Panc1 (cell line): ENCODE measurements at regions not wholly inside any gene's neighbourhood (a gene's known extent, or its start where the extent isn't known, plus 50 kb on each side); places are given as distances from the start of the nearest gene placed in this dataset.

ENCODE experiments used
- ATAC-seq: fragments of 200-7000 bp; cut with Tn5 transposase; 2 replicates; pipeline ENCODE4 v1.9.1; 2020; ENCODE audit warnings: mild to moderate bottlenecking, moderate library complexity
- BruUV-seq: library from RNA; stranded (reverse); fragments of 400-500 nt; replicated peaks from 2 replicates; lab custom pipeline; 2021; lab: Mats Ljungman, UMichigan
- CTCF ChIA-PET: fragments of 300-600 bp; sonication (Branson Sonifier 250); formaldehyde crosslinking; loops from one replicate; lab custom pipeline; 2022; ENCODE audit warnings: antibody characterized with exemption; lab: Charles Lee
- POLR2A ChIA-PET: fragments of 300-600 bp; sonication (Branson Sonifier 250); formaldehyde crosslinking; loops from one replicate; lab custom pipeline; 2022; ENCODE audit warnings: antibody characterized with exemption; lab: Charles Lee
- DNase-seq: peaks from one replicate; pipeline ENCODE4 v3.0.0-alpha.2; 2010; ENCODE audit warnings: low read depth, low spot score
- H3K27ac ChIP-seq: 2 replicates; pipeline ENCODE4 v1.5.1; 2011; ENCODE audit warnings: mild to moderate bottlenecking, low read length, inconsistent platforms
- H3K27me3 ChIP-seq: fragments of 200-500 bp; sonication (Bioruptor generic); 2 replicates; pipeline ENCODE4 v1.6.0; 2014; ENCODE audit warnings: low read length, inconsistent platforms; ENCODE audit not compliant: control insufficient read depth, insufficient read depth
- H3K36me3 ChIP-seq: fragments of 200-500 bp; sonication (Bioruptor generic); 2 replicates; pipeline ENCODE4 v1.5.1; 2014; ENCODE audit warnings: inconsistent platforms, mild to moderate bottlenecking, low read length, moderate library complexity; ENCODE audit not compliant: control insufficient read depth, insufficient read depth
- H3K4me1 ChIP-seq: 2 replicates; pipeline ENCODE4 v1.5.1; 2011; ENCODE audit warnings: inconsistent platforms, mild to moderate bottlenecking, low read length, moderate library complexity; ENCODE audit not compliant: control insufficient read depth, insufficient read depth
- H3K4me3 ChIP-seq, 2 experiments: 2 replicates each; pipeline ENCODE4 v1.5.1; 2011 to 2012; ENCODE audit warnings: low read depth in 2 of 2, low read length in 2 of 2, mild to moderate bottlenecking in 2 of 2, inconsistent platforms in 1 of 2, moderate library complexity in 1 of 2
- H3K9me3 ChIP-seq: fragments of 200-500 bp; sonication (Bioruptor generic); 2 replicates; pipeline ENCODE4 v1.5.1; 2014; ENCODE audit warnings: low read depth, mild to moderate bottlenecking, inconsistent platforms, low read length, moderate library complexity; ENCODE audit not compliant: control insufficient read depth, insufficient read depth
- POLR2AphosphoS5 ChIP-seq: IDR thresholded peaks from 2 replicates; pipeline ENCODE4 v1.6.1; 2012; ENCODE audit warnings: mild to moderate bottlenecking, low read depth, low read length, moderate library complexity
- SIN3A ChIP-seq: IDR thresholded peaks from 2 replicates; pipeline ENCODE4 v1.6.1; 2012; ENCODE audit warnings: low read depth, mild to moderate bottlenecking, low read length, moderate library complexity, borderline replicate concordance; ENCODE audit not compliant: insufficient read depth
- TCF7L2 ChIP-seq: IDR thresholded peaks from 2 replicates; pipeline ENCODE4 v1.6.1; 2011; ENCODE audit warnings: mild to moderate bottlenecking, low read depth, low read length, inconsistent platforms
- in situ Hi-C: cut with HindIII; loops from 2 replicates; pipeline ENCODE4 v1.10.0; 2016; ENCODE audit warnings: low sequenced_read_pairs, low pct_unique_long_range_greater_than_20kb
- intact Hi-C: fragments of 100-400 bp; cut with micrococcal nuclease; formaldehyde crosslinking; loops from one replicate; pipeline ENCODE4 v1.10.0; 2022; ENCODE audit not compliant: unreplicated experiment
- TF ChIP-seq, protein P1 (sequence below): fragments of 450-650 bp; IDR thresholded peaks from 2 replicates; pipeline ENCODE4 v1.5.1; 2017; ENCODE audit warnings: mild to moderate bottlenecking
- TF ChIP-seq, protein P2 (sequence below), 2 experiments: IDR thresholded peaks; 2 replicates each; pipeline ENCODE4 v1.6.1; 2011 to 2012; ENCODE audit warnings: low read depth in 2 of 2, control low read depth in 1 of 2, low read length in 1 of 2, mild to moderate bottlenecking in 1 of 2, moderate library complexity in 1 of 2; ENCODE audit not compliant: insufficient read depth in 1 of 2

- Histone ChIP-seq H3K4me3 (no peak overlapping the region), H3K27me3 (no peaks in the 10 kb centered on the region), H3K27ac (no peak overlapping the region), H3K9me3 (no peaks in the 10 kb centered on the region), H3K4me1 (no peaks in the 10 kb centered on the region), H3K36me3 (no peaks in the 10 kb centered on the region)
- TF ChIP-seq TCF7L2 (no peak), SIN3A (no peak), POLR2AphosphoS5 (no peak)
- TF ChIP-seq, protein P1, sequence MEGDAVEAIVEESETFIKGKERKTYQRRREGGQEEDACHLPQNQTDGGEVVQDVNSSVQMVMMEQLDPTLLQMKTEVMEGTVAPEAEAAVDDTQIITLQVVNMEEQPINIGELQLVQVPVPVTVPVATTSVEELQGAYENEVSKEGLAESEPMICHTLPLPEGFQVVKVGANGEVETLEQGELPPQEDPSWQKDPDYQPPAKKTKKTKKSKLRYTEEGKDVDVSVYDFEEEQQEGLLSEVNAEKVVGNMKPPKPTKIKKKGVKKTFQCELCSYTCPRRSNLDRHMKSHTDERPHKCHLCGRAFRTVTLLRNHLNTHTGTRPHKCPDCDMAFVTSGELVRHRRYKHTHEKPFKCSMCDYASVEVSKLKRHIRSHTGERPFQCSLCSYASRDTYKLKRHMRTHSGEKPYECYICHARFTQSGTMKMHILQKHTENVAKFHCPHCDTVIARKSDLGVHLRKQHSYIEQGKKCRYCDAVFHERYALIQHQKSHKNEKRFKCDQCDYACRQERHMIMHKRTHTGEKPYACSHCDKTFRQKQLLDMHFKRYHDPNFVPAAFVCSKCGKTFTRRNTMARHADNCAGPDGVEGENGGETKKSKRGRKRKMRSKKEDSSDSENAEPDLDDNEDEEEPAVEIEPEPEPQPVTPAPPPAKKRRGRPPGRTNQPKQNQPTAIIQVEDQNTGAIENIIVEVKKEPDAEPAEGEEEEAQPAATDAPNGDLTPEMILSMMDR: no peak
- TF ChIP-seq, protein P2, sequence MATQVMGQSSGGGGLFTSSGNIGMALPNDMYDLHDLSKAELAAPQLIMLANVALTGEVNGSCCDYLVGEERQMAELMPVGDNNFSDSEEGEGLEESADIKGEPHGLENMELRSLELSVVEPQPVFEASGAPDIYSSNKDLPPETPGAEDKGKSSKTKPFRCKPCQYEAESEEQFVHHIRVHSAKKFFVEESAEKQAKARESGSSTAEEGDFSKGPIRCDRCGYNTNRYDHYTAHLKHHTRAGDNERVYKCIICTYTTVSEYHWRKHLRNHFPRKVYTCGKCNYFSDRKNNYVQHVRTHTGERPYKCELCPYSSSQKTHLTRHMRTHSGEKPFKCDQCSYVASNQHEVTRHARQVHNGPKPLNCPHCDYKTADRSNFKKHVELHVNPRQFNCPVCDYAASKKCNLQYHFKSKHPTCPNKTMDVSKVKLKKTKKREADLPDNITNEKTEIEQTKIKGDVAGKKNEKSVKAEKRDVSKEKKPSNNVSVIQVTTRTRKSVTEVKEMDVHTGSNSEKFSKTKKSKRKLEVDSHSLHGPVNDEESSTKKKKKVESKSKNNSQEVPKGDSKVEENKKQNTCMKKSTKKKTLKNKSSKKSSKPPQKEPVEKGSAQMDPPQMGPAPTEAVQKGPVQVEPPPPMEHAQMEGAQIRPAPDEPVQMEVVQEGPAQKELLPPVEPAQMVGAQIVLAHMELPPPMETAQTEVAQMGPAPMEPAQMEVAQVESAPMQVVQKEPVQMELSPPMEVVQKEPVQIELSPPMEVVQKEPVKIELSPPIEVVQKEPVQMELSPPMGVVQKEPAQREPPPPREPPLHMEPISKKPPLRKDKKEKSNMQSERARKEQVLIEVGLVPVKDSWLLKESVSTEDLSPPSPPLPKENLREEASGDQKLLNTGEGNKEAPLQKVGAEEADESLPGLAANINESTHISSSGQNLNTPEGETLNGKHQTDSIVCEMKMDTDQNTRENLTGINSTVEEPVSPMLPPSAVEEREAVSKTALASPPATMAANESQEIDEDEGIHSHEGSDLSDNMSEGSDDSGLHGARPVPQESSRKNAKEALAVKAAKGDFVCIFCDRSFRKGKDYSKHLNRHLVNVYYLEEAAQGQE (IDR thresholded peaks at IDR 0.05; ENCODE audit: insufficient read depth in 1 of 2, low read depth in 2 of 2, low read length in 1 of 2): no peak
- CTCF ChIA-PET: no interaction called here
- POLR2A ChIA-PET: no interaction called here
- BruUV-seq: no TSS peak
- DNase-seq: no peak
- in situ Hi-C loops: no loop called here
- ATAC-seq: no peak
- intact Hi-C loops: no loop called here
Observed at GRCh38 chrX:40360557-40360956, 220.2 kb upstream of the ATP6AP2 start.

DNA sequence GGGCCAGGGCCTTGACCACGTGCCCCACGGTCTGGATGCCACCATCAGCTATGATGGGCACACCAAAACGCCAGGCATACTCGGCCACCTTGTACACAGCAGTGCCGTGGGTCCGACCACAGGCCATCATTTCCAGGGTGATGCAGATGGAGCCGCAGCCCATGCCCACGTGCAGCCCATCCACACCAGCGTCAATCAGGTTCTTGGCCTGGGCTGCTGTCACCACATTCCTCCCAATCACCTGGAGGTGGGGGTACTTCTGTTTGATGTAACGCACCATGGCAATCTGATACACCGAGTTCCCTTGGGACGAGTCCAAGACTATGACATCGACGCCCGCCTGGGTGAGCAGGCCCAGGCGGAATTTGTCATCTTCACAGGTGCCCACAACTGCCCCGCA lies 221.2 kb upstream of the ATP6AP2 start:
- in situ Hi-C loops: no loop called here

More for the DNA sequence above, 221.2 kb upstream of the ATP6AP2 start:
- Histone ChIP-seq H3K4me3 (no peak overlapping the region), H3K27me3 (no peaks in the 10 kb centered on the region), H3K27ac (no peak overlapping the region), H3K9me3 (no peaks in the 10 kb centered on the region), H3K36me3 (no peaks in the 10 kb centered on the region), H3K4me1 (no peaks in the 10 kb centered on the region)
- TF ChIP-seq POLR2AphosphoS5: no peak
- no peak for TF ChIP-seq TCF7L2
- TF ChIP-seq, protein P2 (IDR thresholded peaks at IDR 0.05; ENCODE audit: insufficient read depth in 1 of 2, low read depth in 2 of 2, low read length in 1 of 2): no peak
- TF ChIP-seq SIN3A: no peak
- TF ChIP-seq, protein P1: no peak
- ChIA-PET CTCF (no interaction called here), POLR2A (no interaction called here)
- DNase-seq (no peak), ATAC-seq (no peak)
- intact Hi-C loops: no loop called here
- BruUV-seq: no TSS peak
